ENCODE measurements at regions not wholly inside any gene's neighbourhood (a gene's known extent, or its start where the extent isn't known, plus 50 kb on each side); places are given as distances from the start of the nearest gene placed in this dataset.

- Histone ChIP-seq H2AFZ (ENCODE audit: control insufficient read depth, low read depth, low read length) (no peak overlapping the region), H3K4me1 (ENCODE audit: control insufficient read depth, insufficient read depth, low read length) (no peaks in the 10 kb centered on the region), H3K9me3 (replicated peaks; ENCODE audit: control insufficient read depth, insufficient read depth, low read length) (no peaks in the 10 kb centered on the region), H3K27ac (ENCODE audit: control insufficient read depth, insufficient read depth) (no peak overlapping the region), H3K9ac (ENCODE audit: control insufficient read depth, insufficient read depth, low read length) (no peak overlapping the region), H3K27me3 (replicated peaks in 1 of 2; ENCODE audit: control insufficient read depth in 2 of 2, insufficient read depth in 2 of 2, low read length in 1 of 2) (no peaks in the 10 kb centered on the region), H3K4me3 (no peak overlapping the region), H3K4me2 (ENCODE audit: control insufficient read depth, insufficient read depth) (no peak overlapping the region), H3K79me2 (ENCODE audit: control insufficient read depth, insufficient read depth, low read length) (no peaks in the 10 kb centered on the region), H3K36me3 (ENCODE audit: control insufficient read depth in 2 of 2, insufficient read depth in 2 of 2, low read length in 1 of 2) (no peaks in the 10 kb centered on the region), H4K20me1 (ENCODE audit: control insufficient read depth, insufficient read depth) (no peaks in the 10 kb centered on the region)
- RAD21 ChIA-PET (ENCODE audit: unreplicated experiment): no interaction called here
- intact Hi-C loops (cut with micrococcal nuclease; ENCODE audit: unreplicated experiment) (no loop called here), in situ Hi-C loops (cut with MboI) (no loop called here)
- CTCF ChIA-PET: no interaction called here
- no TSS peak for BruUV-seq (replicated peaks)
- no peak for ATAC-seq
- TF ChIP-seq KDM1A (IDR thresholded peaks at IDR 0.05; ENCODE audit: borderline replicate concordance) (no peak), ZNF274 (IDR thresholded peaks at IDR 0.05; ENCODE audit: insufficient read depth, insufficient read length) (no peak), IKZF1 (conservative IDR thresholded peaks at IDR 0.05) (no peak), IRF5 (IDR thresholded peaks at IDR 0.05; ENCODE audit: borderline replicate concordance) (no peak), CEBPZ (IDR thresholded peaks at IDR 0.05; ENCODE audit: low read depth, low read length) (no peak), SIN3A (IDR thresholded peaks at IDR 0.05; ENCODE audit: low read depth, low read length) (no peak), ETV6 (conservative IDR thresholded peaks at IDR 0.05 in 1 of 2, IDR thresholded peaks at IDR 0.05 in 1 of 2; ENCODE audit: borderline replicate concordance in 1 of 2, low read depth in 1 of 2) (no peak), KAT2A (conservative IDR thresholded peaks at IDR 0.05; ENCODE audit: control insufficient read depth, low read depth, low read length) (no peak), EGR1 (IDR thresholded peaks at IDR 0.05; ENCODE audit: borderline replicate concordance in 1 of 2, low read depth in 2 of 2, low read length in 2 of 2) (no peak)
- POLR2A ChIA-PET: no interaction called here
- no peak for DNase-seq (ENCODE audit: low read depth, low spot score)
- WGBS (ENCODE audit: insufficient coverage, insufficient replicate concordance, low lambda C conversion rate, missing lambda C conversion rate): 4% methylated on average over 1 of the region's 1 CpG
- FAIRE-seq: no peak
- SMC1A ChIA-PET (ENCODE audit: uncharacterized antibody, unreplicated experiment): no interaction called here
Observed at GRCh38 chr2:67046591-67046990, 350.5 kb upstream of the ETAA1 start.

All from GM12878 (cell line).